Caco-2 (cell line): ENCODE measurements at regions not wholly inside any gene's neighbourhood (a gene's known extent, or its start where the extent isn't known, plus 50 kb on each side); places are given as distances from the start of the nearest gene placed in this dataset.

Experiments used
- BruUV-seq: library from RNA; stranded (reverse); fragments of 400-500 nt; replicated peaks from 2 replicates; lab custom pipeline; 2021; lab: Mats Ljungman, UMichigan
- CTCF ChIA-PET: fragments of 300-600 bp; sonication (Branson Sonifier 250); formaldehyde crosslinking; loops from one replicate; lab custom pipeline; 2022; ENCODE audit warnings: antibody characterized with exemption; lab: Charles Lee
- POLR2A ChIA-PET: fragments of 300-600 bp; sonication (Branson Sonifier 250); formaldehyde crosslinking; loops from one replicate; lab custom pipeline; 2022; ENCODE audit warnings: antibody characterized with exemption; lab: Charles Lee
- DNase-seq, 2 experiments: peaks; one replicate each; pipeline versions ENCODE4 v3.0.0 to v3.0.0-alpha.2; 2020 to 2022
- H3K27me3 ChIP-seq: replicated peaks from 2 replicates; pipeline ENCODE4 v1.6.0; 2011; ENCODE audit warnings: low read length; ENCODE audit not compliant: control insufficient read depth, insufficient read depth
- H3K36me3 ChIP-seq: 2 replicates; pipeline ENCODE4 v1.5.1; 2011; ENCODE audit warnings: low read length; ENCODE audit not compliant: control insufficient read depth, insufficient read depth
- H3K4me1 ChIP-seq: fragments of 250-450 bp; sonication (Bioruptor Pico); 2 replicates; pipeline ENCODE4 v1.5.1; 2020; ENCODE audit warnings: mild to moderate bottlenecking
- H3K4me3 ChIP-seq: 2 replicates; pipeline ENCODE4 v1.5.1; 2011; ENCODE audit warnings: low read depth, mild to moderate bottlenecking, control low read depth, low read length
- H3K9me3 ChIP-seq: fragments of 250-450 bp; sonication (Bioruptor Pico); 2 replicates; pipeline ENCODE4 v1.5.1; 2020; ENCODE audit warnings: mild to moderate bottlenecking, moderate library complexity
- H3K27ac Mint-ChIP-seq: one replicate; pipeline ENCODE4 v1.8.0; 2022; ENCODE audit warnings: mixed read lengths; ENCODE audit not compliant: unreplicated experiment
- H3K27me3 Mint-ChIP-seq: one replicate; pipeline ENCODE4 v1.8.0; 2022; ENCODE audit warnings: mixed read lengths; ENCODE audit not compliant: insufficient read depth, unreplicated experiment
- H3K36me3 Mint-ChIP-seq: one replicate; pipeline ENCODE4 v1.8.0; 2022; ENCODE audit warnings: mild to moderate bottlenecking, mixed read lengths; ENCODE audit not compliant: insufficient read depth, unreplicated experiment
- H3K4me1 Mint-ChIP-seq: one replicate; pipeline ENCODE4 v1.8.0; 2022; ENCODE audit warnings: low read depth, mixed read lengths; ENCODE audit not compliant: unreplicated experiment
- H3K4me3 Mint-ChIP-seq: one replicate; pipeline ENCODE4 v1.8.0; 2022; ENCODE audit warnings: mild to moderate bottlenecking, moderate library complexity, mixed read lengths; ENCODE audit not compliant: unreplicated experiment
- H3K9me3 Mint-ChIP-seq: one replicate; pipeline ENCODE4 v1.8.0; 2022; ENCODE audit warnings: mixed read lengths; ENCODE audit not compliant: unreplicated experiment
- CTCF ChIP-seq, 2 experiments: fragments of 200-600 bp in 1 of 2; IDR thresholded peaks; 1 replicate in 1 of 2; 2 replicates in 1 of 2; pipeline versions ENCODE4 v1.5.1 to v1.8.0; 2011 to 2022; ENCODE audit warnings: antibody characterized with exemption in 1 of 2, control low read depth in 1 of 2, inconsistent platforms in 1 of 2, low read depth in 1 of 2, low read length in 1 of 2, mild to moderate bottlenecking in 1 of 2, moderate library complexity in 1 of 2; ENCODE audit not compliant: insufficient read depth in 1 of 2, severe bottlenecking in 1 of 2, unreplicated experiment in 1 of 2
- intact Hi-C: fragments of 100-400 bp; cut with micrococcal nuclease; formaldehyde crosslinking; loops from one replicate; pipeline ENCODE4 v1.10.0; 2022; ENCODE audit not compliant: unreplicated experiment

GRCh38 chrX:127112726-127113125 is 293.2 kb downstream of the PRR32 start:
- no peaks in the 10 kb centered on the region for H3K4me1 ChIP-seq
- Mint-ChIP-seq H3K36me3 (no peaks in the 10 kb centered on the region), H3K9me3 (peaks cover 16% of the 10 kb centered on the region), H3K27me3 (no peaks in the 10 kb centered on the region), H3K27ac (no peak overlapping the region), H3K4me1 (no peaks in the 10 kb centered on the region), H3K4me3 (no peak overlapping the region)
- POLR2A ChIA-PET, result no interaction called here
- no peak for DNase-seq
- no peak for TF ChIP-seq CTCF (IDR thresholded peaks at IDR 0.05; ENCODE audit: insufficient read depth in 1 of 2, low read depth in 1 of 2, low read length in 1 of 2, severe bottlenecking in 1 of 2, unreplicated experiment in 1 of 2)
- no peak overlapping the region for H3K4me3 ChIP-seq
- intact Hi-C loops, result no loop called here
- H3K27me3 ChIP-seq, result no peaks in the 10 kb centered on the region
- no peaks in the 10 kb centered on the region for H3K36me3 ChIP-seq
- no TSS peak for BruUV-seq
- H3K9me3 ChIP-seq, result no peaks in the 10 kb centered on the region
- CTCF ChIA-PET, result no interaction called here

- Histone ChIP-seq H3K4me1 (no peaks in the 10 kb centered on the region), H3K4me3 (no peak overlapping the region), H3K36me3 (no peaks in the 10 kb centered on the region), H3K27me3 (no peaks in the 10 kb centered on the region), H3K9me3 (no peaks in the 10 kb centered on the region)
- Mint-ChIP-seq H3K4me1 (no peaks in the 10 kb centered on the region), H3K4me3 (no peak overlapping the region), H3K27me3 (no peaks in the 10 kb centered on the region), H3K27ac (no peak overlapping the region), H3K9me3 (no peaks in the 10 kb centered on the region), H3K36me3 (no peaks in the 10 kb centered on the region)
- intact Hi-C loops, result no loop called here
- POLR2A ChIA-PET, result no interaction called here
- no peak for TF ChIP-seq CTCF (IDR thresholded peaks at IDR 0.05; ENCODE audit: insufficient read depth in 1 of 2, low read depth in 1 of 2, low read length in 1 of 2, severe bottlenecking in 1 of 2, unreplicated experiment in 1 of 2)
- CTCF ChIA-PET, result no interaction called here
- no TSS peak for BruUV-seq
- no peak for DNase-seq
These were observed 305.3 kb downstream of the PRR32 start for GRCh38 chrX:127124871-127125270.

- H3K27me3 Mint-ChIP-seq, result no peaks in the 10 kb centered on the region
These were observed 308.8 kb downstream of the PRR32 start for GRCh38 chrX:127128282-127128681.

More at GRCh38 chrX:127128282-127128681, 308.8 kb downstream of the PRR32 start:
- no TSS peak for BruUV-seq
- H3K9me3 Mint-ChIP-seq, result no peaks in the 10 kb centered on the region
- CTCF ChIA-PET, result no interaction called here
- no peaks in the 10 kb centered on the region for H3K4me1 Mint-ChIP-seq
- Histone ChIP-seq H3K36me3 (no peaks in the 10 kb centered on the region), H3K9me3 (no peaks in the 10 kb centered on the region), H3K4me3 (no peak overlapping the region), H3K4me1 (no peaks in the 10 kb centered on the region), H3K27me3 (no peaks in the 10 kb centered on the region)
- intact Hi-C loops, result no loop called here
- H3K36me3 Mint-ChIP-seq, result no peaks in the 10 kb centered on the region
- no peak for TF ChIP-seq CTCF (IDR thresholded peaks at IDR 0.05; ENCODE audit: insufficient read depth in 1 of 2, low read depth in 1 of 2, low read length in 1 of 2, severe bottlenecking in 1 of 2, unreplicated experiment in 1 of 2)
- no peak overlapping the region for H3K4me3 Mint-ChIP-seq
- POLR2A ChIA-PET, result no interaction called here
- H3K27ac Mint-ChIP-seq, result no peak overlapping the region
- DNase-seq, result no peak
